ENCODE measurements at regions not wholly inside any gene's neighbourhood (a gene's known extent, or its start where the extent isn't known, plus 50 kb on each side); places are given as distances from the start of the nearest gene placed in this dataset.

GRCh38 chr14:45940318-45940717 is 687.3 kb upstream of the MIS18BP1 start:
- no peaks in the 10 kb centered on the region for H3K79me2 ChIP-seq (ENCODE audit: control insufficient read depth, insufficient read depth, low read length)
- ChIA-PET POLR2A (no interaction called here), CTCF (ENCODE audit: low intra/inter-chr PET ratio) (no interaction called here)
- TF ChIP-seq ZNF280A (IDR thresholded peaks at IDR 0.05; ENCODE audit: low read depth, partially characterized antibody) (no peak), FOXK2 (conservative IDR thresholded peaks at IDR 0.05 in 1 of 2, IDR thresholded peaks at IDR 0.05 in 1 of 2; ENCODE audit: low read depth in 2 of 2) (no peak), ZNF79 (CRISPR knock-in tag; IDR thresholded peaks at IDR 0.05; ENCODE audit: low read depth) (no peak), ZNF57 (CRISPR knock-in tag; IDR thresholded peaks at IDR 0.05) (no peak), BRD4 (IDR thresholded peaks at IDR 0.05) (no peak)
- ATAC-seq (no peak), FAIRE-seq (no peak), DNase-seq (ENCODE audit: extremely low read depth in 1 of 4, low spot score in 3 of 4) (no peak)
- H3K27ac ChIP-seq (ENCODE audit: extremely low read depth, low read depth, low read length): no peak overlapping the region
- intact Hi-C loops (cut with micrococcal nuclease) (no loop called here), in situ Hi-C loops (cut with MboI) (no loop called here)
- H3K4me1 ChIP-seq (replicated peaks in 1 of 2; ENCODE audit: control insufficient read depth in 2 of 2, insufficient read depth in 2 of 2, low read length in 2 of 2): no peaks in the 10 kb centered on the region
- BruUV-seq (replicated peaks): no TSS peak
- H3K4me3 ChIP-seq: no peak overlapping the region
- no peak overlapping the region for H3K4me2 ChIP-seq (ENCODE audit: insufficient read depth, low read length)
- H2AFZ ChIP-seq (ENCODE audit: low read depth, low read length): no peak overlapping the region
- no peaks in the 10 kb centered on the region; the same call in 1 of the 2 replicates for H3K9me3 ChIP-seq (replicated peaks; ENCODE audit: control insufficient read depth, insufficient read depth, low read depth, low read length)
- H3K9me1 ChIP-seq (ENCODE audit: control insufficient read depth, insufficient read depth, low read length): no peaks in the 10 kb centered on the region
- no peaks in the 10 kb centered on the region for H4K20me1 ChIP-seq (replicated peaks; ENCODE audit: control insufficient read depth, insufficient read depth, low read length)
- H3K27me3 ChIP-seq (ENCODE audit: control insufficient read depth in 2 of 2, insufficient read depth in 2 of 2, low read length in 2 of 2): no peaks in the 10 kb centered on the region
- no peaks in the 10 kb centered on the region for H3K36me3 ChIP-seq (ENCODE audit: control insufficient read depth, insufficient read depth, low read length)
- H3K9ac ChIP-seq (ENCODE audit: insufficient read depth in 1 of 2, low read depth in 2 of 2, low read length in 2 of 2): no peak overlapping the region

GRCh38 chr14:45939572-45939971 is 686.6 kb upstream of the MIS18BP1 start:
- ChIA-PET POLR2A (no interaction called here), CTCF (ENCODE audit: low intra/inter-chr PET ratio) (no interaction called here)
- Histone ChIP-seq H3K4me3 (no peak overlapping the region), H3K36me3 (ENCODE audit: control insufficient read depth, insufficient read depth, low read length) (no peaks in the 10 kb centered on the region), H3K27me3 (ENCODE audit: control insufficient read depth in 2 of 2, insufficient read depth in 2 of 2, low read length in 2 of 2) (no peaks in the 10 kb centered on the region), H4K20me1 (replicated peaks; ENCODE audit: control insufficient read depth, insufficient read depth, low read length) (no peaks in the 10 kb centered on the region), H3K4me2 (ENCODE audit: insufficient read depth, low read length) (no peak overlapping the region), H3K27ac (ENCODE audit: extremely low read depth, low read depth, low read length) (no peak overlapping the region), H3K79me2 (ENCODE audit: control insufficient read depth, insufficient read depth, low read length) (no peaks in the 10 kb centered on the region), H3K9ac (ENCODE audit: insufficient read depth in 1 of 2, low read depth in 2 of 2, low read length in 2 of 2) (no peak overlapping the region), H3K9me1 (ENCODE audit: control insufficient read depth, insufficient read depth, low read length) (no peaks in the 10 kb centered on the region), H3K4me1 (replicated peaks in 1 of 2; ENCODE audit: control insufficient read depth in 2 of 2, insufficient read depth in 2 of 2, low read length in 2 of 2) (no peaks in the 10 kb centered on the region), H3K9me3 (replicated peaks; ENCODE audit: control insufficient read depth, insufficient read depth, low read depth, low read length) (no peaks in the 10 kb centered on the region; the same call in 1 of the 2 replicates), H2AFZ (ENCODE audit: low read depth, low read length) (no peak overlapping the region)
- ATAC-seq (no peak), FAIRE-seq (no peak), DNase-seq (ENCODE audit: extremely low read depth in 1 of 4, low spot score in 3 of 4) (no peak)
- intact Hi-C loops (cut with micrococcal nuclease): no loop called here
- no TSS peak for BruUV-seq (replicated peaks)
- in situ Hi-C loops (cut with MboI): no loop called here
- TF ChIP-seq MITF (IDR thresholded peaks at IDR 0.05) (no peak), TFAP4 (CRISPR knock-in tag; IDR thresholded peaks at IDR 0.05; ENCODE audit: borderline replicate concordance) (no peak), ZNF717 (CRISPR knock-in tag; IDR thresholded peaks at IDR 0.05) (no peak), ZNF253 (CRISPR knock-in tag; conservative IDR thresholded peaks at IDR 0.05) (no peak), CBX2 (IDR thresholded peaks at IDR 0.05; ENCODE audit: insufficient read depth, low read length, poor library complexity, severe bottlenecking) (no peak), TAF9B (IDR thresholded peaks at IDR 0.05; ENCODE audit: partially characterized antibody) (no peak), TFE3 (CRISPR knock-in tag; IDR thresholded peaks at IDR 0.05) (no peak), GTF2F1 (IDR thresholded peaks at IDR 0.05; ENCODE audit: low read depth, low read length) (no peak)
